ENCODE measurements at regions not wholly inside any gene's neighbourhood (a gene's known extent, or its start where the extent isn't known, plus 50 kb on each side); places are given as distances from the start of the nearest gene placed in this dataset.

GRCh38 chr3:18806633-18807032 lies 341.7 kb upstream of the KCNH8 start:
- TF ChIP-seq CTCF (optimal IDR thresholded peaks at IDR 0.05 in 1 of 3, IDR thresholded peaks at IDR 0.05 in 1 of 3, conservative IDR thresholded peaks at IDR 0.05 in 1 of 3; ENCODE audit: extremely low read depth in 1 of 3, insufficient read depth in 2 of 3, low read length in 3 of 3) (no peak), EZH2 (IDR thresholded peaks at IDR 0.05; ENCODE audit: low read length) (no peak)

All from keratinocyte (primary cell).